CD8-positive, alpha-beta memory T cell (primary cell): ENCODE measurements at regions not wholly inside any gene's neighbourhood (a gene's known extent, or its start where the extent isn't known, plus 50 kb on each side); places are given as distances from the start of the nearest gene placed in this dataset.

Source experiments
- CTCF ChIA-PET: fragments of 350-600 bp; sonication (Branson Sonifier 250); formaldehyde crosslinking; loops from one replicate; lab custom pipeline; 2021; ENCODE audit warnings: antibody characterized with exemption; lab: Charles Lee
- POLR2A ChIA-PET: fragments of 350-600 bp; sonication (Branson Sonifier 250); formaldehyde crosslinking; loops from one replicate; lab custom pipeline; 2021; ENCODE audit warnings: antibody characterized with exemption; lab: Charles Lee
- DNase-seq, 5 donors: peaks; one replicate each; pipeline versions ENCODE4 v3.0.0 to v3.0.0-alpha.2; 2020 to 2022; ENCODE audit warnings: mixed read lengths in 1 of 5
- H3K27ac ChIP-seq: one replicate; pipeline ENCODE4 v1.7.0; 2013; ENCODE audit warnings: low read depth, mild to moderate bottlenecking, low read length, moderate library complexity
- H3K27me3 ChIP-seq: 2 replicates; pipeline ENCODE4 v1.7.0; 2013; ENCODE audit warnings: low read length, mild to moderate bottlenecking; ENCODE audit not compliant: insufficient read depth, poor library complexity, severe bottlenecking
- H3K36me3 ChIP-seq: 2 replicates; pipeline ENCODE4 v1.7.0; 2013; ENCODE audit warnings: mild to moderate bottlenecking, low read length, moderate library complexity; ENCODE audit not compliant: insufficient read depth
- H3K4me1 ChIP-seq: 2 replicates; pipeline ENCODE4 v1.7.0; 2013; ENCODE audit warnings: mild to moderate bottlenecking, low read length, moderate library complexity; ENCODE audit not compliant: insufficient read depth
- H3K4me3 ChIP-seq: 2 replicates; pipeline ENCODE4 v1.7.0; 2013; ENCODE audit warnings: mild to moderate bottlenecking, low read length
- H3K9me3 ChIP-seq: 2 replicates; pipeline ENCODE4 v1.7.0; 2013; ENCODE audit warnings: mild to moderate bottlenecking, low read length
- H3K27ac Mint-ChIP-seq, 8 donors: one replicate each; pipeline ENCODE4 v1.8.0; 2020 to 2021; ENCODE audit warnings: mixed read lengths in 8 of 8, mild to moderate bottlenecking in 6 of 8, inconsistent platforms in 3 of 8, moderate library complexity in 3 of 8
- H3K27me3 Mint-ChIP-seq, 2 donors: one replicate each; pipeline ENCODE4 v1.8.0; 2020 to 2021; ENCODE audit warnings: mixed read lengths in 2 of 2, mild to moderate bottlenecking in 1 of 2, moderate library complexity in 1 of 2
- H3K36me3 Mint-ChIP-seq, 3 donors: one replicate each; pipeline ENCODE4 v1.8.0; 2020 to 2021; ENCODE audit warnings: mixed read lengths in 3 of 3, inconsistent platforms in 1 of 3, mild to moderate bottlenecking in 1 of 3
- H3K4me1 Mint-ChIP-seq, 3 donors: one replicate each; pipeline ENCODE4 v1.8.0; 2020 to 2021; ENCODE audit warnings: mixed read lengths in 3 of 3, inconsistent platforms in 1 of 3, mild to moderate bottlenecking in 1 of 3
- H3K4me3 Mint-ChIP-seq, 7 donors: one replicate each; pipeline ENCODE4 v1.8.0; 2020 to 2021; ENCODE audit warnings: mixed read lengths in 7 of 7, mild to moderate bottlenecking in 6 of 7, moderate library complexity in 4 of 7, inconsistent platforms in 2 of 7
- H3K9me3 Mint-ChIP-seq, 5 donors: one replicate each; pipeline ENCODE4 v1.8.0; 2020 to 2022; ENCODE audit warnings: mixed read lengths in 5 of 5, mild to moderate bottlenecking in 3 of 5, moderate library complexity in 2 of 5, inconsistent platforms in 1 of 5

- Mint-ChIP-seq H3K9me3 (no peaks in the 10 kb centered on the region), H3K4me1 (no peaks in the 10 kb centered on the region), H3K36me3 (no peaks in the 10 kb centered on the region), H3K4me3 (no peak overlapping the region), H3K27me3 (peaks cover 17 to 26% of the 10 kb centered on the region in 2 donors), H3K27ac (no peak overlapping the region)
- Histone ChIP-seq H3K9me3 (no peaks in the 10 kb centered on the region), H3K4me3 (no peak overlapping the region), H3K36me3 (no peaks in the 10 kb centered on the region), H3K27ac (no peak overlapping the region), H3K27me3 (no peaks in the 10 kb centered on the region), H3K4me1 (no peaks in the 10 kb centered on the region)
- DNase-seq = no peak
- POLR2A ChIA-PET = no interaction called here
- CTCF ChIA-PET = no interaction called here
Observed at GRCh38 chr10:125482637-125483036, 200.3 kb downstream of the TEX36 start.

GRCh38 chr10:125482108-125482507 lies 200.9 kb downstream of the TEX36 start:
- Histone ChIP-seq H3K27me3 (no peaks in the 10 kb centered on the region), H3K4me1 (no peaks in the 10 kb centered on the region), H3K4me3 (no peak overlapping the region), H3K36me3 (no peaks in the 10 kb centered on the region), H3K27ac (no peak overlapping the region), H3K9me3 (no peaks in the 10 kb centered on the region)
- ChIA-PET POLR2A (no interaction called here), CTCF (no interaction called here)
- H3K4me1 Mint-ChIP-seq = no peaks in the 10 kb centered on the region
- no peak overlapping the region for H3K4me3 Mint-ChIP-seq
- peaks cover 18 to 29% of the 10 kb centered on the region in 2 donors for H3K27me3 Mint-ChIP-seq
- no peak for DNase-seq
- no peaks in the 10 kb centered on the region for H3K36me3 Mint-ChIP-seq
- H3K9me3 Mint-ChIP-seq = no peaks in the 10 kb centered on the region
- no peak overlapping the region for H3K27ac Mint-ChIP-seq

- H3K4me1 Mint-ChIP-seq = no peaks in the 10 kb centered on the region
- Histone ChIP-seq H3K4me3 (no peak overlapping the region), H3K36me3 (no peaks in the 10 kb centered on the region), H3K4me1 (no peaks in the 10 kb centered on the region), H3K27ac (no peak overlapping the region), H3K9me3 (no peaks in the 10 kb centered on the region), H3K27me3 (no peaks in the 10 kb centered on the region)
- H3K9me3 Mint-ChIP-seq = peaks cover 0 to 5% (median 0%) of the 10 kb centered on the region in 5 donors
- no peak overlapping the region for H3K4me3 Mint-ChIP-seq
- H3K36me3 Mint-ChIP-seq = no peaks in the 10 kb centered on the region
- H3K27me3 Mint-ChIP-seq = peaks cover 16 to 30% of the 10 kb centered on the region in 2 donors
- no peak for DNase-seq
- ChIA-PET CTCF (no interaction called here), POLR2A (no interaction called here)
- no peak overlapping the region for H3K27ac Mint-ChIP-seq
Observed at GRCh38 chr10:125479059-125479458, 203.9 kb downstream of the TEX36 start.

GRCh38 chr10:125475815-125476214 lies 207.1 kb downstream of the TEX36 start:
- Histone ChIP-seq H3K36me3 (no peaks in the 10 kb centered on the region), H3K4me1 (no peaks in the 10 kb centered on the region), H3K9me3 (no peaks in the 10 kb centered on the region), H3K27me3 (no peaks in the 10 kb centered on the region), H3K27ac (no peak overlapping the region), H3K4me3 (no peak overlapping the region)
- ChIA-PET CTCF (no interaction called here), POLR2A (no interaction called here)
- Mint-ChIP-seq H3K4me1 (no peaks in the 10 kb centered on the region), H3K36me3 (no peaks in the 10 kb centered on the region), H3K27me3 (peaks cover 15 to 33% of the 10 kb centered on the region in 2 donors), H3K9me3 (peaks cover 0 to 5% (median 0%) of the 10 kb centered on the region in 5 donors), H3K27ac (no peak overlapping the region), H3K4me3 (no peak overlapping the region)
- DNase-seq = no peak

GRCh38 chr10:125473143-125473793 lies 209.7 kb downstream of the TEX36 start:
- ChIA-PET POLR2A (no interaction called here), CTCF (no interaction called here)
- Mint-ChIP-seq H3K9me3 (peaks cover 0 to 5% (median 0%) of the 10 kb centered on the region in 5 donors), H3K4me3 (no peak overlapping the region), H3K4me1 (no peaks in the 10 kb centered on the region), H3K36me3 (no peaks in the 10 kb centered on the region), H3K27me3 (peaks cover 9 to 26% of the 10 kb centered on the region in 2 donors), H3K27ac (no peak overlapping the region)
- no peak for DNase-seq
- H3K9me3 ChIP-seq = no peaks in the 10 kb centered on the region
- H3K27me3 ChIP-seq = no peaks in the 10 kb centered on the region
- H3K4me1 ChIP-seq = no peaks in the 10 kb centered on the region
- H3K4me3 ChIP-seq = no peak overlapping the region
- no peaks in the 10 kb centered on the region for H3K36me3 ChIP-seq
- no peak overlapping the region for H3K27ac ChIP-seq

- Histone ChIP-seq H3K27me3 (no peaks in the 10 kb centered on the region), H3K9me3 (no peaks in the 10 kb centered on the region), H3K27ac (no peak overlapping the region), H3K36me3 (no peaks in the 10 kb centered on the region), H3K4me3 (no peak overlapping the region), H3K4me1 (no peaks in the 10 kb centered on the region)
- peaks cover 0 to 9% (median 0%) of the 10 kb centered on the region in 5 donors for H3K9me3 Mint-ChIP-seq
- POLR2A ChIA-PET = no interaction called here
- H3K4me3 Mint-ChIP-seq = no peak overlapping the region
- no peak for DNase-seq
- CTCF ChIA-PET = no interaction called here
- H3K27me3 Mint-ChIP-seq = peaks cover 9 to 20% of the 10 kb centered on the region in 2 donors
- no peak overlapping the region for H3K27ac Mint-ChIP-seq
- no peaks in the 10 kb centered on the region for H3K4me1 Mint-ChIP-seq
- H3K36me3 Mint-ChIP-seq = no peaks in the 10 kb centered on the region
Observed at GRCh38 chr10:125472010-125472607, 210.9 kb downstream of the TEX36 start.

- ChIA-PET POLR2A (no interaction called here), CTCF (no interaction called here)
- no peaks in the 10 kb centered on the region for H3K4me1 ChIP-seq
- no peaks in the 10 kb centered on the region for H3K27me3 ChIP-seq
- Mint-ChIP-seq H3K4me3 (no peak overlapping the region), H3K36me3 (no peaks in the 10 kb centered on the region), H3K27ac (no peak overlapping the region), H3K4me1 (no peaks in the 10 kb centered on the region), H3K27me3 (peaks cover 4 to 15% of the 10 kb centered on the region in 2 donors), H3K9me3 (peaks cover 0 to 4% (median 0%) of the 10 kb centered on the region in 5 donors)
- no peak for DNase-seq
- H3K9me3 ChIP-seq = no peaks in the 10 kb centered on the region
- H3K36me3 ChIP-seq = no peaks in the 10 kb centered on the region
- no peak overlapping the region for H3K27ac ChIP-seq
- no peak overlapping the region for H3K4me3 ChIP-seq
Observed at GRCh38 chr10:125468278-125468677, 214.7 kb downstream of the TEX36 start.

- DNase-seq = no peak
- ChIA-PET CTCF (no interaction called here), POLR2A (no interaction called here)
- Histone ChIP-seq H3K27ac (no peak overlapping the region), H3K9me3 (no peaks in the 10 kb centered on the region), H3K4me3 (no peak overlapping the region), H3K27me3 (no peaks in the 10 kb centered on the region), H3K36me3 (no peaks in the 10 kb centered on the region), H3K4me1 (no peaks in the 10 kb centered on the region)
- H3K4me3 Mint-ChIP-seq = no peak overlapping the region
- no peaks in the 10 kb centered on the region for H3K4me1 Mint-ChIP-seq
- peaks cover 0 to 4% (median 0%) of the 10 kb centered on the region in 5 donors for H3K9me3 Mint-ChIP-seq
- no peaks in the 10 kb centered on the region for H3K36me3 Mint-ChIP-seq
- peaks cover 4 to 12% of the 10 kb centered on the region in 2 donors for H3K27me3 Mint-ChIP-seq
- H3K27ac Mint-ChIP-seq = no peak overlapping the region
Observed at GRCh38 chr10:125466685-125467084, 216.3 kb downstream of the TEX36 start.
